OCI-LY3 (cell line): ENCODE measurements at regions not wholly inside any gene's neighbourhood (a gene's known extent, or its start where the extent isn't known, plus 50 kb on each side); places are given as distances from the start of the nearest gene placed in this dataset.

Source experiments
- H2AFZ ChIP-seq: fragments of 200-600, 300-600 bp; shearing (Covaris generic); 2 replicates; pipeline ENCODE4 v1.6.0; 2014; ENCODE audit warnings: antibody characterized with exemption, low read depth, low read length
- H3K27ac ChIP-seq: fragments of 200-600, 300-600 bp; sonication (generic); 2 replicates; pipeline ENCODE4 v1.5.1; 2014; ENCODE audit warnings: mild to moderate bottlenecking, low read length, moderate library complexity, mixed read lengths
- H3K27me3 ChIP-seq: fragments of 200-600, 300-600 bp; sonication (generic); 2 replicates; pipeline ENCODE4 v1.6.1; 2014; ENCODE audit warnings: low read depth, low read length, mixed read lengths
- H3K36me3 ChIP-seq: fragments of 200-600, 300-600 bp; sonication (generic); replicated peaks from 2 replicates; pipeline ENCODE3; 2014; ENCODE audit warnings: low read depth, low read length, mixed read lengths
- H3K4me1 ChIP-seq: fragments of 300-600, 200-600 bp; sonication (generic); 2 replicates; pipeline ENCODE4 v1.6.1; 2014; ENCODE audit warnings: low read length, mixed read lengths
- H3K4me2 ChIP-seq: fragments of 200-600, 300-600 bp; sonication (generic); 2 replicates; pipeline ENCODE4 v1.6.1; 2014; ENCODE audit warnings: low read length, mixed read lengths
- H3K4me3 ChIP-seq: fragments of 300-600, 200-600 bp; sonication (generic); 2 replicates; pipeline ENCODE4 v1.5.1; 2014; ENCODE audit warnings: antibody characterized with exemption, mild to moderate bottlenecking, low read length, moderate library complexity
- H3K79me2 ChIP-seq: fragments of 300-600, 200-600 bp; shearing (Covaris generic); 2 replicates; pipeline ENCODE4 v1.6.1; 2014; ENCODE audit warnings: mild to moderate bottlenecking, low read length, mixed read lengths
- H3K9ac ChIP-seq: fragments of 300-600, 200-600 bp; shearing (Covaris generic); 2 replicates; pipeline ENCODE4 v1.6.0; 2014; ENCODE audit warnings: mild to moderate bottlenecking, low read length, moderate library complexity
- H3K9me3 ChIP-seq: fragments of 200-600, 300-600 bp; shearing (Covaris generic); 2 replicates; pipeline ENCODE4 v1.6.1; 2014; ENCODE audit warnings: low read length, mixed read lengths; ENCODE audit not compliant: insufficient read depth
- H4K20me1 ChIP-seq: fragments of 200-600, 300-600 bp; sonication (generic); 2 replicates; pipeline ENCODE4 v1.6.1; 2016; ENCODE audit warnings: low read length, mixed read lengths; ENCODE audit not compliant: insufficient read depth
- EZH2phosphoT487 ChIP-seq: fragments of 200-600 bp; shearing (Covaris generic); IDR thresholded peaks from 2 replicates; pipeline ENCODE4 v1.6.1; 2018; ENCODE audit warnings: antibody characterized with exemption, mixed run types, low read depth
- TF ChIP-seq, protein P1 (sequence below): fragments of 200-600, 300-600 bp; sonication (generic); IDR thresholded peaks from 2 replicates; pipeline ENCODE4 v1.5.1; 2014; ENCODE audit warnings: antibody characterized with exemption, low read length, low read depth

DNA sequence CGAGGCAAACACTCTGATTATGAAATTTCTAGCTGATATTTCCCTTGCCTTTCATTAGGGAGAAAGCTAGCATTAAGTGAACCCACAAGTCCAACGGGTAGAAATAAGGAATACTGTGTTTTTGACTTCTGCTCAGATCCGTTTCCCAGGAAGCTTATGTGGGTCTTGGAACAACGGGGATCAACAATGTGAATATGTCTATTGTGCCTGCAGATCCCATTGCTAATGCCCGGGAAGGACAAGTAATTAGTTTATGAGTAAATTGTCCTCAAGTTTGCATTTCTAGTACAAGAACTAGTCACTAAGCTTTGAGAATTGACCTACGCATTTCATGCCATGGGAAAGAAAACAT, 236.4 kb downstream of the UACA start:
- peaks cover 38% of the 10 kb centered on the region for H3K4me1 ChIP-seq
- TF ChIP-seq, protein P1, sequence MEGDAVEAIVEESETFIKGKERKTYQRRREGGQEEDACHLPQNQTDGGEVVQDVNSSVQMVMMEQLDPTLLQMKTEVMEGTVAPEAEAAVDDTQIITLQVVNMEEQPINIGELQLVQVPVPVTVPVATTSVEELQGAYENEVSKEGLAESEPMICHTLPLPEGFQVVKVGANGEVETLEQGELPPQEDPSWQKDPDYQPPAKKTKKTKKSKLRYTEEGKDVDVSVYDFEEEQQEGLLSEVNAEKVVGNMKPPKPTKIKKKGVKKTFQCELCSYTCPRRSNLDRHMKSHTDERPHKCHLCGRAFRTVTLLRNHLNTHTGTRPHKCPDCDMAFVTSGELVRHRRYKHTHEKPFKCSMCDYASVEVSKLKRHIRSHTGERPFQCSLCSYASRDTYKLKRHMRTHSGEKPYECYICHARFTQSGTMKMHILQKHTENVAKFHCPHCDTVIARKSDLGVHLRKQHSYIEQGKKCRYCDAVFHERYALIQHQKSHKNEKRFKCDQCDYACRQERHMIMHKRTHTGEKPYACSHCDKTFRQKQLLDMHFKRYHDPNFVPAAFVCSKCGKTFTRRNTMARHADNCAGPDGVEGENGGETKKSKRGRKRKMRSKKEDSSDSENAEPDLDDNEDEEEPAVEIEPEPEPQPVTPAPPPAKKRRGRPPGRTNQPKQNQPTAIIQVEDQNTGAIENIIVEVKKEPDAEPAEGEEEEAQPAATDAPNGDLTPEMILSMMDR = no peak
- TF ChIP-seq EZH2phosphoT487 = no peak
- H3K9ac ChIP-seq = no peak overlapping the region
- H3K4me3 ChIP-seq = peak overlapping the region; percentile 44
- peaks cover 15% of the 10 kb centered on the region for H3K27me3 ChIP-seq
- H4K20me1 ChIP-seq = no peaks in the 10 kb centered on the region
- peak overlapping the region; percentile 51 for H3K4me2 ChIP-seq
- peak overlapping the region; percentile 29 for H2AFZ ChIP-seq
- H3K79me2 ChIP-seq = no peaks in the 10 kb centered on the region
- no peaks in the 10 kb centered on the region for H3K36me3 ChIP-seq
- no peaks in the 10 kb centered on the region for H3K9me3 ChIP-seq
- no peak overlapping the region for H3K27ac ChIP-seq

DNA sequence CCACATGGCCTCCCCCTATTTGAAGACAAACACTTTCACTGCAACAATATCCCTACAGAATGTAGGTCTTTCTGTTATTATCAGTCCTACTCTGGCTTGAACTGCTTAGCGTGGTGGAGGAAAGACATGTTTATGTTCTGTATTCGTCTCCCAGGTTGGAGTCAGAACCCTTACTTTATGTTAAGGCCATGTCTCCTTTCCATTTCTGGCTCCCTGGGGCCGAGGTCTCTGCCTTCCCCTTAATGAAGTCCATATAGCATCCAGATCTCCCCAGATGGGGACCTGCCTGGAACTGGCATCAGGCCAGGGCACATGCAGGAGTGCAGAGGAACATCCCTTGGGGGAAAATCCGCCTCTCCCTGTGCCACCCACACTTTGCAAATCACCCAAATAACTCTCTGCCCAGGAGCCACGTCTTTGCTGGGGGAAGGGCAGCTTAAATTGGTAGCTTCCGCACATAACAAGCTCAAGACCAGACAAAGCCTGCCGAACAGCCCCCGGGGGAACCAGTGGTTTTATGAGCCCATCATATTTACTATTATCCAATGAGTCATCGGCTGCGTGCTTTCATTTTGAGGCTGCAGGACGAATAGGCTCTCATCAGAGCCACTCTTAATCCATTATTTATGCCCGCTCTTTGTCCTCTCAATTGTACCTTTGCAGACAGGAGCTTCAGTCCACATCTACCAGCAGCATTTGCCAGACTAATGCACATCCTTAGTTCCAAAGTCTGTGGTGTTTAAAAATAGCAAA, 237.0 kb downstream of the UACA start:
- peak overlapping the region; percentile 44 for H3K4me3 ChIP-seq
- H3K4me1 ChIP-seq = peaks cover 38% of the 10 kb centered on the region
- H3K4me2 ChIP-seq = peak overlapping the region; percentile 51
- 0 out of 2 replicates have a peak overlapping the region, but pooled peaks have one; percentile 14 for H3K9ac ChIP-seq
- no peaks in the 10 kb centered on the region for H4K20me1 ChIP-seq
- H3K27me3 ChIP-seq = peaks cover 17% of the 10 kb centered on the region
- no peak overlapping the region for H3K27ac ChIP-seq
- H3K36me3 ChIP-seq = no peaks in the 10 kb centered on the region
- no peaks in the 10 kb centered on the region for H3K79me2 ChIP-seq
- peak overlapping the region; percentile 29 for H2AFZ ChIP-seq
- H3K9me3 ChIP-seq = no peaks in the 10 kb centered on the region
- TF ChIP-seq, protein P1 = no peak
- no peak for TF ChIP-seq EZH2phosphoT487

DNA sequence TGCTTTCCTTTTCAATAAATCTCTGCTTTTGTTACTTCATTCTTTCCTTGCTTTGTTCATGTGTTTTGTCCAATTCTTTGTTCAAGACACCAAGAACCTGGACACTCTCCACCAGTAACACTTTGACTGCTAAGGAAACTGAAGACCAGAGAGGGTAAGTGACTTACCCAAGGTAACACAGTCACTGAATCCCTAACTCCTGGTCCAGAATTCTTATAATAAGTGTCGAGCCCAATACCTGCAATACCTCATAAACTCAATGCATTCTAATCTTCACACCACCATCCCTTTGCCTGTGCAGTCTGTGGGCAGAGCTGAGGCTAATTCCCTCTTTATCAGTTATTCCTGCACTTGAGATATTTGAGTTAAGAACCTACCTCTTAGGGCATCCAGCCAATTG, 237.8 kb downstream of the UACA start:
- no peak overlapping the region for H3K4me2 ChIP-seq

DNA sequence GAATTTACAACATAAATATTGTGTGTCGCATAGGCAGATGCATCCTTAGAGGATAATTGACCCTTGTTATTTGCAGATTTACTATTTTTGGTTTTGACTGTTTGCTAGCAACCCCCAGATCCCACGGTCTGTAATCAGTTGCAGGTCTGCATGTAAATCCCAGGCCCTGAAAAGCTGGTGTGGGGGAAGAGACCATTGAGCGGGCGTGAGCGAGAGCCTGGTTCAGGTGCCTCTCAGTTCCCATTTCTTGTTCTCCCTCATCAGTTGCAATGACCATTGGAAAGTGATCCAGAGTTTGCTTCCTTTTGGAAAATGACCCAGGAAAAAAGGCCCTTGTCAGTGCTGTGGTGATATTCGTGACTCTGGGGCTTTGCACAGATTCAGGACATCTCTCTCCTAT, 238.9 kb downstream of the UACA start:
- Histone ChIP-seq H3K9me3 (no peaks in the 10 kb centered on the region), H4K20me1 (no peaks in the 10 kb centered on the region), H3K4me3 (no peak overlapping the region), H3K9ac (no peak overlapping the region), H3K27me3 (peaks cover 29% of the 10 kb centered on the region), H3K4me1 (peaks cover 38% of the 10 kb centered on the region), H3K27ac (no peak overlapping the region), H3K4me2 (peak overlapping the region; percentile 36), H3K79me2 (no peaks in the 10 kb centered on the region), H3K36me3 (no peaks in the 10 kb centered on the region), H2AFZ (no peak overlapping the region)
- TF ChIP-seq, protein P1 = no peak
- TF ChIP-seq EZH2phosphoT487 = no peak

More for the DNA sequence above, 237.8 kb downstream of the UACA start:
- peaks cover 20% of the 10 kb centered on the region for H3K27me3 ChIP-seq
- H3K27ac ChIP-seq = no peak overlapping the region
- no peak overlapping the region for H3K4me3 ChIP-seq
- H3K4me1 ChIP-seq = peaks cover 38% of the 10 kb centered on the region
- no peaks in the 10 kb centered on the region for H3K9me3 ChIP-seq
- H3K36me3 ChIP-seq = no peaks in the 10 kb centered on the region
- H2AFZ ChIP-seq = no peak overlapping the region
- no peak overlapping the region for H3K9ac ChIP-seq
- no peaks in the 10 kb centered on the region for H3K79me2 ChIP-seq
- TF ChIP-seq, protein P1 = no peak
- no peak for TF ChIP-seq EZH2phosphoT487
- no peaks in the 10 kb centered on the region for H4K20me1 ChIP-seq
